NCI-H82 treated with DMSO at 0.1 percent for 48 hours (cell line): ENCODE measurements at regions not wholly inside any gene's neighbourhood (a gene's known extent, or its start where the extent isn't known, plus 50 kb on each side); places are given as distances from the start of the nearest gene placed in this dataset.
"Not testable (repeated sequence)": the region's sequence is repeated elsewhere in the genome, so short reads cannot be mapped to it uniquely, and the experiment has no call there.

Source experiments
- DNase-seq: peaks from one replicate; lab custom pipeline; 2025; ENCODE audit not compliant: unreplicated experiment; lab: John Stamatoyannopoulos, UW

DNA sequence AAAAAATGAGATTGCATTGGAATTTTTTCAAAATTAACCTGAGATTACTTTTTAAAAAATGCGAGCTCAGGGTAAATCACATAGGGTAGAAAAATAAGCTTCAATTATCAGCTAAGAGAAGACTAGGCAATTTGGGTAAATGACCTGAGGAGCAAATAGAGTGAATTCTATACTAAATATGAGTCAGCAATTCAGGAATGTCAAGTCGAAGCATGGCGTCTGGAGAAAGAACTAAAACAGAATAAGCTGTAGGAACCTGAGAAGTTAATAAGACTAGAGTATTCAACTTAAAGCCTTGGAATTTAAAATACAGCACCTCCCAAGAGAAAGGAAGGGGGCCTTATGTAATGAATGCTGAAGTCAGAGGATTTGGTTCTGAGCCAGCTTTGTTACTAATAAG, 487.0 kb downstream of the SUCLG1 start:
- no peak for DNase-seq

GRCh38 chr2:83971547-83971946, 487.5 kb downstream of the SUCLG1 start:
- DNase-seq = no peak

DNA sequence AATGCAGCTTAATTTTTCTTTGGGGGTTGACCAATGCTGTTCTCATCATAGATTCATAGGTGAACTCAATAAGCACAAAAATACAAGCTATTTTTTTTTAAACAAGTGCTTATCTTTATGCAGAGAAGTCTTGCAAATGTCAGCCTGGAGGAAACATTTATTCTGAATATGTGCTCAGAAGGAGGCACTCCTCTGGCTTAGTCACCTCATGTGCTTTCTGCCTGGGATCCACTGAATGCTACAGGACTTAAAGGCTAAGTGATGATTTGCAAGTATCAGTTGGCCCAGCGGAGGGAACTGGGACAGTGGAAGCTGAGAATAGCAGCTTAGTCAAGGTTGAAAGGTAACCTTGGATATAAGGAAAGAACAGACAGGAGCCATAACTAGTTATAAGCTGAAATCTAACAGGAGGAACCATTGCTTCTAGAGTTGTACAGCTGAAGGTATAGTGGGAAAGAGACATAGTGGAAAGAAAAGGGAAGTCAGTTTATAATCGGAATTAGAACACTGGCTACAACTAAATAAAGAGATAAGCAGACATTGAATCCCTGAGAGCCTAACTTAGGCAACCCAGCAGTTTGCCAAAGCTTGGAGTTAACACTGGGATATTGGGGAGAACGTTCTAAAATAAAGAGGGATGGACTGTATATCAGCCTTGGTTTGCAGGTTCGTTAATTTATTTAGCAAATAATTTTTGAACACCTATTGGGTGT, 488.7 kb downstream of the SUCLG1 start:
- no peak for DNase-seq

GRCh38 chr2:83969085-83969484, 490.0 kb downstream of the SUCLG1 start:
- DNase-seq = no peak

DNA sequence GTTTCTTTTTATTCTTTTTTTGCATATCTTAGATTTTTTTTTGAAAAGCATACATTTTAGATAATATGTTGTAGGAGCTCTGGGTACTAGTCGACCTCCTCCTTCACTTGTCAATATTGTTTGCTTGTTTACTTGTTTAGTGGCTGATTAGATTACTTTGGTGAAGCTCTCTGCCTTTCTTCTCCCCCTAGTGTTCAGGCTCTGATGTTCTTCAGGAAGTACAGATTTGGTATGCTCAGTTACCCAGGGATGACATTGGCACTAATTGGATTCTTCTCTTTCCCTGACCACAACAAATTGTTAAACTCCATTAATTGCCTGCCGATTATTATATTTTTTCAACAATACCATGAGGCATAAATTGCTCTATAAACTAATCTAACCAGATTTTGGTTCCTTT, 491.2 kb downstream of the SUCLG1 start:
- peak; percentile 9 for DNase-seq

DNA sequence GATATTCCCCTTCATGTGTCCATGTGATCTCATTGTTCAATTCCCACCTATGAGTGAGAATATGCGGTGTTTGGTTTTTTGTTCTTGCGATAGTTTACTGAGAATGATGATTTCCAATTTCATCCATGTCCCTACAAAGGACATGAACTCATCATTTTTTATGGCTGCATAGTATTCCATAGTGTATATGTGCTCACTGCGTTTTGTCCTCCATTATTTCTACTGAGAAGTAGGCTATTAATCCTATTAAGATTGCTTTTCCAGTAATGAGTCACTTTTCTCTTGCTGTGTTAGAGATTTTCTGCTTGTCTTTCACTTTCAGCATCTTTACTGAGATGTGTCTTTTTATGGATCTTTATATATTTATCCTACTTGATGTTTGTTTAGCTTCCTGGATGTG, 492.1 kb downstream of the SUCLG1 start:
- not testable (repeated sequence) for DNase-seq

DNA sequence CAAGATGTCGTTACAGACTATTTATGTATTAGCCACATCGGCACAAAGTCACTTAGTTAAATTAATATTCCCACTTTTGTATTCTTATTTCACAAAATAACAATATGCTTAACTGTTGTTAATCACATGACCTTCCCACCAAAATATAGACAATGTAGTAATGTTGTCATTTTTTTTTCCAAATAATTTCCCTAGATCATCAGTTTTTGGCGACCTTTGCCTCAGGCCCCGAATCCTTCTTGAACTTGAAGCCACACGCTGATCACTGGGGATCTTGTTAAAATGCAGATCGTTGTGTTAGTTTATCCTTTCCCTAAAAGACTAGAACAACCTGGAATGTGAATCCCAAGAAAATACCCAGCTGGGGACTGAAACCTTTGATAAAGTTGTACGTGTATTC, 497.6 kb downstream of the SUCLG1 start:
- no peak for DNase-seq

GRCh38 chr2:83960371-83960770, 498.7 kb downstream of the SUCLG1 start:
- no peak for DNase-seq

GRCh38 chr2:83959266-83959665, 499.8 kb downstream of the SUCLG1 start:
- no peak for DNase-seq

GRCh38 chr2:83956991-83957390, 502.1 kb downstream of the SUCLG1 start:
- no peak for DNase-seq

DNA sequence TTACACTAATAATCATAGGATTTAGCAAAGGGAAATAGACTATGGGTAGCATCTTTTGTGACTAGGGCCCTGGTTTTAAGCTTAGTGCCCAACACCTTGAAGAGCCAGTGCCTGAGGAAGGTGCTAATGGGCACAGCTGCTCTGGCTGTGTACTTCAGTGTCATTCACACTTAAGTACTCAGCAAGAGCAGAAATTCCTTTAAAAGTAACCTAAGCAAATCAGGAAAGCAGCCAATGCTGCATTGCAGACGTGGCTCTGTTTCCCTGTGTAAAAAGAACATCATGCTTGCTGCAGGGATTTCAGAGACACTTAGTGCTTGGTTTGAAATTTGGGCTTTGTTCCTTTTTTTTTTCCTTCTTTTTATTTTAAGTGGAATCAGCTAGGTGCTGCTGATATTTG, 505.4 kb downstream of the SUCLG1 start:
- DNase-seq = no peak

GRCh38 chr2:83951378-83951947, 507.6 kb downstream of the SUCLG1 start:
- no peak for DNase-seq

DNA sequence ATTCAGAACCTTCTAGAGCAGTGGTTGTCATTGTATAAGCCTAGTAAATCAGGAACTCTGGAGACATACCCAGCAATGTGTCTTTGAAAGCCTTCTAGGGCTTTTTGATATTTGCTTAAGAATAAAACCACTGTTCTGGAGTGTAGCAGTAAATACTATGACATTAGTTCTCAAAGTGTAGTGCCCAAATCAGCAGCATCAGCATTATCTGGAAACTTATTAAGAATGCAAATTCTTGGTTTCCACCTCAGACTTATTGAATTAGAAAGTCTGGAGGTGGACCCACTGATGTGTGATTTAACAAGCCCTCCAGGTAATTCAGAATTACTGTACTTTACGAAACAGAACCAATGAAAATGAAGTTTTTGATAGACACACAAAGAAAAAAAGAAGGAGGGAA, 509.7 kb downstream of the SUCLG1 start:
- no peak for DNase-seq

GRCh38 chr2:83944191-83944590, 514.9 kb downstream of the SUCLG1 start:
- DNase-seq = no peak

DNA sequence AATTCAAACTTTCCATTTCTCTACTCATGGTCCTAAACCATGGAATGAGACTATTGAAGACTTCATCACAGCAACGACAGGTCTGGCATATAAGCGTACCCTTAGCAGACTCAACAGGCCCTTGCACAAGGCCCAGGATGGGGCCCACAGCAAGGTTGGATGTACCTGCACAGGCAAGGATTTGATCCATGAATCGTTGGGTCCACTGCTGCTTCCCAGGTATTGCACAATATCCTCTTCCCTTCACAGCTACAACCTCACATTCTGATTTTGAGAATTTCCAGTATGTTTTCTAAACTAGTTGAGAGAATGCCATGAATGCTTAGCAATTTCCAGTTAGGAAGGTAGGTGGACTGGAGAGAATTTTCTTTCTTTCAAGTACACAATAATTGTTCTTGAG, 515.8 kb downstream of the SUCLG1 start:
- DNase-seq = no peak

DNA sequence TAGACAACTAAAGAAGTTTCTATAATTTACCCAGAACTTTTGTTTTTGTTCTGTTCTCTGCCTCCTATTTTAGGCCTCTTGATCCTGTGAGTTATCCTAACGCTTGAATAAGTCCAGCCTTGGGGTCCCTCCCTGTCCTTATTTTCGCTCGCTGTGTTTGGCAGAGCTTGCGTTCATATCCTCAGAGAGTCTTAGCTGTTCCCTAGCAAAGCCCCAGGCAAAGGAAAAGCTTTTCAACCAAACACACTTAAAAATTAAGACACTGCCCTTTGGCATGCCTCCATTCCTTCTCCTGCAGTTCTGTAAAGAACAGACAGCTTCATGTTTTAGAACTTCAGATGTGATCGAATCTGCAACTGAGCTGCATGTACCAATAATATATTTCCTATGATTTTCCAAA, 517.2 kb downstream of the SUCLG1 start:
- no peak for DNase-seq

- DNase-seq = no peak
These were observed 525.3 kb downstream of the SUCLG1 start for GRCh38 chr2:83933749-83934148.

DNA sequence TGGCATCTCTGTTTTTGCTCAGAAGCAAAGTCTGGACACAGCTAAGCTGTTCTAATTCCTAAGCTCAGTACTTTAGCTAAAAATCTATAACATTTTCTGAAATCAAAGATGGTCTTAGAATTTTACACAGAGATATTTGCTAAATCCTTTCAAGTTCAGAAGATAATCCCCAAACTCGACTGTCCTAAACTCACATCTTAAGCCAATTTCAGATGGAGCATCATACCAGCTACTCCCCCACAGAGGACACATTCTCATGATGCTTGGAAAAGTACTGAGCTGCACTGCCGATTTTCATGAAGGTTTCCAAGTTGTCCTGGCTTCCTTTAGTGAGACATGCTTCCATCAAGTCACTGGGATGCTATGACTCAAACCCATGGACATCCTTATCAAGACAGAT, 535.5 kb downstream of the SUCLG1 start:
- DNase-seq = no peak

GRCh38 chr2:83916559-83916958, 542.5 kb downstream of the SUCLG1 start:
- no peak for DNase-seq

GRCh38 chr2:83915381-83915780, 543.7 kb downstream of the SUCLG1 start:
- DNase-seq = no peak

DNA sequence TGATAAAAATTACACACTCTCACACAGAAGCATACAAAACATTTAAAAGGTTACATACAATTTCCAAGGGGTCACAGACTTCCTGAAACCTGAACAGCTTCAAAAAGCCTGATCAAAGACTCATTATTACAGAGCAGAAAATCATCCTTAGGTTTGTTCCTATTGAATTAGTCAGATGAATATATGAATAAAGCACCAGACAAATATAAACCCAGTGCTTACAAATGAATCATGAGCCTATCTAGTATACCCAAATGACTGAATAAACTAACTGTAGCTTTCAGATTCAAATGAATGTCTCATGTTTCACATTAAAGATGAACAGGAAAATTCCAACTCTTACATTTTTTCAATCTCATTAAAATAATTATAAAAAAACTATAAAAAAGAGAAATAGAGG, 550.3 kb downstream of the SUCLG1 start:
- no peak for DNase-seq

DNA sequence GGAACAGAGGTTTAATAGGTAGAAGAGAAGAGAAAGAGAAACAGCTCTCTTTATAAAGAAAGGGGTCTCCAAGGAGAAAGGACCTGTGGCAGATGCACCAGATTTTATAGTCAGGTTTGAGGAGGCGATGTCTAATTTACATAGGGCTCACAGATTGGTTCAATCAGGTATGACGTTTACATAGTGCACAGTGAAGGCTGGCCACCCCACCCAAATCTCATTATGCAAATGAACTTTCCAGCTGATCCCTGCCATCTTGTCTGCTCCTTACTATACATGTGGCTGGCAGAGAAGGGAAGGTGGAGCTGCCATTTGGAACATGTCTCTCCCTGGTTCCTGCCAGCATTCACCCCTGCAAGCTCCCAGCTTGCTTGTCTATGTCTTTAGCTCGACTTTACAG, 557.8 kb downstream of the SUCLG1 start:
- no peak for DNase-seq

DNA sequence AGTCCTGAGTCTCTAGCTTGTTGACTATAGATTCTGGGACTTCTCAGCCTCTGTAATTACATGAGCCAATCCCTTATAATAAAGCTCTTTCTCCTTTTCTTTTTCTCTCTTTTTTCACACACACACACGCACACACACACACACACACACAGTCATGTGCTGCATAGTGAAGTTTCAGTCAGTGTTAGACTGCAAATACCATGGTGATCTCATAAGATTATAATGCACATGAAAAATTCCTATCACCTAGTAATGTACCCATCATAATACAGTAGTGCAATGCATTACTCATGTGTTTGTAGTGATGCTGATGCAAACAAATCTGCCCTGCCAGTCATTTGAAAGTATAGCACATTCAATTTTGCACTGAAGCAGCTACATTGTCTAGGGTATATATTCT, 558.2 kb downstream of the SUCLG1 start:
- DNase-seq = no peak
